HUES64 (cell line): ENCODE measurements at regions not wholly inside any gene's neighbourhood (a gene's known extent, or its start where the extent isn't known, plus 50 kb on each side); places are given as distances from the start of the nearest gene placed in this dataset.

Source experiments
- H3K27ac ChIP-seq: 2 replicates; pipeline ENCODE4 v1.7.0; 2013; ENCODE audit warnings: low read depth, low read length, inconsistent platforms
- H3K27me3 ChIP-seq: 2 replicates; pipeline ENCODE4 v1.6.1; 2013; ENCODE audit warnings: mild to moderate bottlenecking, low read length; ENCODE audit not compliant: insufficient read depth
- H3K36me3 ChIP-seq: 2 replicates; pipeline ENCODE4 v1.6.1; 2013; ENCODE audit warnings: mild to moderate bottlenecking, low read length; ENCODE audit not compliant: insufficient read depth
- H3K4me1 ChIP-seq: 2 replicates; pipeline ENCODE4 v1.6.1; 2013; ENCODE audit warnings: mild to moderate bottlenecking, low read length, moderate library complexity; ENCODE audit not compliant: insufficient read depth
- H3K4me3 ChIP-seq: 2 replicates; pipeline ENCODE4 v1.5.1; 2013; ENCODE audit warnings: mild to moderate bottlenecking, low read length, moderate library complexity
- H3K9ac ChIP-seq: 2 replicates; pipeline ENCODE4 v1.6.1; 2013; ENCODE audit warnings: mild to moderate bottlenecking, low read depth, low read length
- H3K9me3 ChIP-seq: 2 replicates; pipeline ENCODE4 v1.6.1; 2013; ENCODE audit warnings: low read depth, low read length; ENCODE audit not compliant: insufficient read depth
- WGBS: fragments of 150-250, 120-280 bp; methylation state at CpG from one replicate; pipeline ENCODE4 v1.1.7; 2013; ENCODE audit warnings: missing lambda C conversion rate; 5-methylcytosine and 5-hydroxymethylcytosine counted together

DNA sequence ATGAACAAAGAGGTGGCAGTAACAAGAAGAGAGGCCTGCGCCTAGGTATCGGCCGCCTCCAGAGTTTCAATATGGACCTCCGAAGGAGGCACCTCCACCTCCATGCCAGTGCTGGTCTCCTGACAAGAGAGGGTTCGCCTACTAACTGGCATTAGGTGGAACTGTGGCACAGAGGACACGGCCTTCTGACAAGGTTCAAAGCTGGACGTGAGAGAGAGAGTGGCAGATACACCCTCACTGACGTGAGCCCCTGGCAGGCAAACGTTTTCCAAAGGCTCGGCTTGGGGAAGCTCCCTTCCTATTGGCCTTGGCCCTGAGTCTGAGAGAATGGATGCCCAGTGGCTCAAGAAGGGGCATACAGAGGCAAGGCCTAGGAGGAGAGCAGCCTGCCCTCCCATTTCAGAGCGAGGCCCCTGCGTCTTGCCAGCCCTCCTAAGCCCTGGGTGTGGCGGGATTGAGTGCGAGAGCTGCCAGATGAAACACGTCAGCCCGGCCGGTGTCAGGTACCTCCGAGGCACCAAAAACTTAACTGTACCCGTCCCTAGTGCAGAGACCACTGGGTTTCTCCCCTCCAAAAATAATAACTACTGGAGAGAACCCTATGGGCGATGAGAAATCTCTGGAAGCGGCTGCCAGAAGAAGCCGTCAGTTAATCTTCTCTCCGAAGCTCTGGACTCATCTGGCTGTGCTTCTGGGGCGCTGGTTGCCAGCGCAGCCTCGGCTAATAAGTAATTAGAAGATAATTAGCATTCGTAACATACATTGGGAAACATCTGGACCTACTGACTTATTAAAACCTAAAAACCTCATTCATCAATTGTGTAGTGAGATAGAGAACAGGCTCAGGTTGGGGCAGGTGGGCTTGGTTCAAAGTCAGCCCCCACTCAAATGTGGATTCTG lies 283.6 kb downstream of the NPHP4 start:
- 93% methylated on average over 27 of the region's 27 CpGs for WGBS
- H3K27me3 ChIP-seq = no peaks in the 10 kb centered on the region
- no peaks in the 10 kb centered on the region for H3K36me3 ChIP-seq
- H3K4me1 ChIP-seq = no peaks in the 10 kb centered on the region
- no peaks in the 10 kb centered on the region for H3K9me3 ChIP-seq
- no peak overlapping the region for H3K9ac ChIP-seq
- H3K4me3 ChIP-seq = no peak overlapping the region
- H3K27ac ChIP-seq = no peak overlapping the region

DNA sequence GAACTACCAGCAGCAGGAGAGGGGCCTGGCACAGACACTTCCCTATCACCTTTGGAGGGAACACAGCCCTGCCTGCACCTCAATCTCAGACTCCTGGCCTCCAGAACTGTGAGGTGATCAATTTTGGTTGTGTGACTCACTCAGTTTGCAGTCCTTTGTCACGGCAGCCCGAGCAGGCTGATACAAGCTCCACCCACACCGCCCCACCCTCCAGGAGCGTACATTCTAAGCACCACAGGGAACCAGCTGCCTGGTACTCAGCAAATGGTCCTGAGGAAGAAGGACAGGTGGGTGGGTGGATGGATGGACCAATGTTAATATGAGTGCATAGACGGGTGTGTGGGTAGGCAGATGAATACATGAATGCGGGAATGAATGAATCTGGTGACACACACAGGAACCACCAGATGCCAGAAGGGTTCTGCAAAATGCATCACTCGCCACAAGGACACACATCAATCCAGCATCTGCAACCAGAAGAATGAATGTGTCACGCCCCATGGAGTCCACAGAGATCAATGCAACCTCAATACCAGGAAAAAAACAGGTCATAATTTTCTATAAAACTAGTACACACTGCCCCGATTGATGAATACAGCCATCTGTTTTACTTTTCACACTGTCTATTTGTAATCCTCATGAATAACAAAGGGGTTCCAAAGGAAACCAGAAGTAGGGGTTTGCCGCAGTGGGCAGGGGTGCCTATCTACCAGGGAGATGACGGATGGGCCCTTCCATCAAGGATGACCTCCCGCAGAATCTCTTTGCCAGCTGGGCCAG lies 284.5 kb downstream of the NPHP4 start:
- Histone ChIP-seq H3K4me3 (no peak overlapping the region), H3K9ac (no peak overlapping the region), H3K9me3 (no peaks in the 10 kb centered on the region), H3K27ac (no peak overlapping the region), H3K4me1 (no peaks in the 10 kb centered on the region), H3K27me3 (no peaks in the 10 kb centered on the region), H3K36me3 (no peaks in the 10 kb centered on the region)
- 78% methylated on average over 12 of the region's 12 CpGs for WGBS

DNA sequence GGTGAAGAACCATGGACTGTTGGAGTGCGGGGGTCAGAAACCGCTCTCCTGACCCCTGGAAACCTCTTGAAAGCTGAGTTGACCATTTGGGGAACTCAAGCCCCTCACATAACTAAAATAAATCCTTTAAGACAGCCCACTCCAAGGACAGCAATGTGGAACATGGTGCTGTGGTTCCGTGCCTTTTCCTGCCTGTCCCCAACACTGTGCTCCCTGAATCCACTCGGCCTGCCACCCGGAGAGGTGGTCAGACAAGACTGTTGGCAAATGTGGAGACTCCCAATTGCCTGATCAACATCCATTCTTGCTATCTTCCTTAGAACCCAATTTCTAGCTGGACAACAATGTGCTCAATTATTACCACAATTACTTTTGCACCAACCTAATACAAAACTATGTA lies 286.0 kb downstream of the NPHP4 start:
- Histone ChIP-seq H3K27me3 (no peaks in the 10 kb centered on the region), H3K9ac (no peak overlapping the region)
- WGBS = 91% methylated on average over 5 of the region's 5 CpGs

DNA sequence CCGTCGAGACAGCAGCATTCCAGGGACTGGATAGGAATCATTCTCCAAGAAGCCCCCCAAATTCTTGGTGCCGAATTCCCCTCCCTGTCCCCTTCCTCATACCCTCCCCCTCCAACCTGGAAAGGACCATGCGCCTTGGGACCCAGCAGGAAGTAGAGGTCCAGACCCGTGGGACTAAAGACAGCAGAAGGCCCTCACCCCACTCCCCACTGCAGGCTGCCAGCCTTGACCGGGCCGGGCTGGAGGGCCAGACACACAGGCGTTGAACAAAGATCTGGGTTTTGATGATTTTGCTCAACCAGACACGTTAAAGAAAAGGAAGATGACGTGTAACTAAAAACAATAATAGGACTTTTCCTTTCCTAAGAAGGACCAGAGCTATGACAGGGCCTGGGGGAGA lies 286.5 kb downstream of the NPHP4 start:
- no peak overlapping the region for H3K4me3 ChIP-seq
- no peak overlapping the region for H3K9ac ChIP-seq
- H3K9me3 ChIP-seq = no peaks in the 10 kb centered on the region
- WGBS = 91% methylated on average over 10 of the region's 10 CpGs
- H3K27me3 ChIP-seq = no peaks in the 10 kb centered on the region
- H3K36me3 ChIP-seq = no peaks in the 10 kb centered on the region
- H3K4me1 ChIP-seq = no peaks in the 10 kb centered on the region
- H3K27ac ChIP-seq = no peak overlapping the region

More for the DNA sequence above, 286.0 kb downstream of the NPHP4 start:
- Histone ChIP-seq H3K27ac (no peak overlapping the region), H3K4me1 (no peaks in the 10 kb centered on the region), H3K4me3 (no peak overlapping the region), H3K9me3 (no peaks in the 10 kb centered on the region), H3K36me3 (no peaks in the 10 kb centered on the region)

DNA sequence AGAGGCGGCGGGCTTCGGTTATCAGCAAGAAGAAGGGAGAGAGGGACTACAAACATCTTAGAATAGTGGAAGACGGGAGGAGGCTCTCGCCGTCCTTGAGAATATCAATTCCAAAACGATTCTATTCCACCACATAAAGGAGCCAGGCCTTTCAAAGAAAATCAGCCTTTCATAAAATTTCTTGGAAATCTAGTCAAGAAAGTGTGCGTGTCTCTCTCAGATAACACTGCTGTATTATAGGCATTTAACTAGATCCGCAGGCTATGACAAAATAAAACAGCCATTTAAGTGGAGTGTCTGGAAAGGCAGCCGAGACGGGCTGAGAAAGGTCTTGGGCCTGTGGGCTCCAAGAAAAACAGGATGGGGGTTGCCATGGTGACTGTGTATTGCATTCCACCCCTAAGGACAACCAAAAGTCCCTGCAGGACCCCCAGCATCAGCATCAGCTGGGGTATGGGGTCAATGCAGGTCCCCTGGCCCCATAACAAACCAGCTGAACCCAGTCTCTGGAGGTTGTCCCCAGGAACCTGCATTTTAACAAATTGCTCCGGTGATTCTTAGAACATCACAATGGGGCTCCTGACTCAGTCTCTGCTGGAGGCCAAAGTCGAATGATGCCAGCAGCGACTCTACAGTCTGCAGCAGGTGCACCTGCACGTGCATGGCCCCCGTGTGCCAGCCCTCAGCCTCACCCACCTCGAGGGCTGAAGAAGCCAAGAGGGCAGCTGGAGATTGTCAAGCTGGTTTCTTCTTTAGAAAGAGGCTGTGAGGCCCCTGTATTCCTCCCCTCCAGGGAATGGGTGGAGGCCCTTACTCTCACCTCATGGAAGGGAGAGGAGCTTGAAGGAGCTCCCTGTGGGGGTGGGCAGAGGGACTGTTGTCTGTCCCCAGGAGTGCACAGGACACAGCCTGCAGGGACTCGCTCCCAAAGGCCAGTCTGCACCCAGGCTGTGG lies 287.4 kb downstream of the NPHP4 start:
- Histone ChIP-seq H3K27ac (no peak overlapping the region), H3K4me1 (no peaks in the 10 kb centered on the region), H3K36me3 (no peaks in the 10 kb centered on the region), H3K9me3 (no peaks in the 10 kb centered on the region), H3K4me3 (no peak overlapping the region), H3K27me3 (no peaks in the 10 kb centered on the region), H3K9ac (no peak overlapping the region)
- 79% methylated on average over 15 of the region's 18 CpGs for WGBS

DNA sequence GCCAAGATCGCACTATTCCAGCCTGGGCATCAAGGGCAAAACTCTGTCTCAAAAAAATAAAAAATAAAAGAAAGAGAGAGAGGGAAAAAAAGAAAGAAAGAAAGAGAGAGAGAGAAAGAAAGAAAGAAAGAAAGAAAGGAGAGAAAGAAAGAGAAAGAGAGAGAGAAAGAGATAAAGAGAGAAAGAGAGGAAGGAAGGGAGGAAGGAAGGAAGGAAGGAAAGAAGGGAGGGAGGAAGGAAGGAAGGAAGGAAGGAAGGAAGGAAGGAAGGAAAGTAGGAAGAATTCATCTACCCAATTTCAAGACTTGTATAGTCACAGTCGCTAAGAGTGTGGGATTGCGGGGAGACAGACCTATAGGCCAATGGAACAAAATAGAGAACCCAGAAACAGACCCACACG lies 290.6 kb downstream of the NPHP4 start:
- no peak overlapping the region for H3K4me3 ChIP-seq
- no peaks in the 10 kb centered on the region for H3K36me3 ChIP-seq
- no peak overlapping the region for H3K9ac ChIP-seq
- peaks cover 3% of the 10 kb centered on the region; the same call in 1 of the 2 replicates for H3K4me1 ChIP-seq
- H3K27ac ChIP-seq = no peak overlapping the region
- WGBS = 90% methylated on average over 3 of the region's 4 CpGs
- H3K27me3 ChIP-seq = no peaks in the 10 kb centered on the region
- H3K9me3 ChIP-seq = no peaks in the 10 kb centered on the region

DNA sequence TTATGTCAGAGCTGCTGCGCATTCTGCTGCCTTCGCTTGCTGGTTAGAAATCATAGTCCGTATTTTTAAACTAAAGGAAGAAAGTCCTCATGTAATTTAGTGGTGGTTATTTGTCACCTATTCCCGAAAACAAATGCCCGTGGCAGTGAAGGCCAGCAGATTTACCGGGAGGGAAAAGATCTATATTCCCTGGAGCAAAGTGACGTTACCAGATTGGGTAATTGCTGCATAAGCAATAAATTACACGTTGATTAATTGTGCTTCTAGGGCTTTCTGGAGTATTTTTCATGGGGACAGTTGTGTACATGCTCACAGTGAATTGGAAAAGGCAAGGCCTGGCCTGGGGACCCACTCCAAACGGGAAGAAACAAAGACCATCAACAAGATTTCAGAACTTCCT lies 298.7 kb downstream of the NPHP4 start:
- H3K4me3 ChIP-seq = no peak overlapping the region
- H3K27me3 ChIP-seq = no peaks in the 10 kb centered on the region
- no peaks in the 10 kb centered on the region for H3K9me3 ChIP-seq
- no peak overlapping the region for H3K27ac ChIP-seq
- H3K4me1 ChIP-seq = peaks cover 10% of the 10 kb centered on the region; the same call in 1 of the 2 replicates
- 97% methylated on average over 9 of the region's 9 CpGs for WGBS
- no peak overlapping the region for H3K9ac ChIP-seq
- no peaks in the 10 kb centered on the region for H3K36me3 ChIP-seq

DNA sequence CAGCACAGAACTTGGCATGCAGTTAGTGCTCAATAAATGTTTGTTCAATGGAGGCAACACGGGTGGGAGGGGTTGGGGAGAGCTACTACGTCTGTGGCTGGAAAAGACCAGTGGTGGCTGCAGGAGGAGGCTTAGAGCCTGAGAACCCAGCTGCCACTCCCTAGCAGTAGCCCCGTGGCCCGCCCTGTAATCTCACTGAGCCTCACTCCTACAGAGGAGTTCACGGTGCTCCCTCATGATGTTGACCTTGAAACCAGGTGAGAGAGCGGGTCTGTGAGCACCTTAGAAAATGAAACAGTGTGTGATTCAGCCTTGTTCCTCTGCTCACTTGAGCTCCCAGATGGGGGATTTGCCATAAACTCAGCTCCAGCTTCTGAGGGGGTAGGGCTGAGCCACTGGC lies 299.6 kb downstream of the NPHP4 start:
- H3K27me3 ChIP-seq = no peaks in the 10 kb centered on the region
- no peak overlapping the region for H3K27ac ChIP-seq
- no peak overlapping the region for H3K9ac ChIP-seq
- no peaks in the 10 kb centered on the region for H3K9me3 ChIP-seq
- 82% methylated on average over 6 of the region's 6 CpGs for WGBS
- no peak overlapping the region for H3K4me3 ChIP-seq
- H3K4me1 ChIP-seq = peaks cover 10% of the 10 kb centered on the region; the same call in 1 of the 2 replicates
- H3K36me3 ChIP-seq = no peaks in the 10 kb centered on the region

DNA sequence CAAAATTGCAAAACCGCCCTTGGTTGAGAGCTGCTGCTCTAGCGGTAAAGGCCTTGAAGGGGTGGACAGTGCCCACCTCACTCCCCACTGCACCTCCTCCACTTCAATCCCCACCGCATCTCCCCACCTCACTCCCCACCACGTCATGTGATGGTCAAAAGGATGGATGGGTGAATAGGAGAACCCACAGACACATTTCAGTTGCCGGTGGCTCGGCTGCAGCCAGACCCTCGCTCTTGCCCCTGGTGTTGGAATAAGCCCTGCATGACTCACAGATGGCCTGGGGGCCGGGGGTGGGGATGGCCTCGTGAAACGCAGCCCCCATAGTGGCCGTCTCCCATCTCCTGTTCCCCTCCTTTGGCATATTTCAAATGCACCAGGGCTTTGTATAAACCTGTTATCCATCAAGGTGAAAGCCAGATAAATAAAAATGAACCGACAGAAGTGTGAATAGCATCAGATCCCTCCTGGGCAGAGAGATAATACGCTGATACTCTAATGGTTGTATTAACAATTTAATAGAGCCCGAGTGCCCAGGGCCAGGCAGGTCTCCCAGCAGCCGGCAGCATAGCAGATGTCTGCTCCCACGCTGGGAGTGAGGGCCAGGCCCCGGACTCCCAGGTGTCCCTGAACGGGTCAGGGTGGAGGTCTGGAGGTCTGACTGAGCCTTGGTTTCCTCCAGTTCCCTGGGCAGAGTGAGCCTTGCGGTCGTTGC lies 300.3 kb downstream of the NPHP4 start:
- no peaks in the 10 kb centered on the region for H3K27me3 ChIP-seq

DNA sequence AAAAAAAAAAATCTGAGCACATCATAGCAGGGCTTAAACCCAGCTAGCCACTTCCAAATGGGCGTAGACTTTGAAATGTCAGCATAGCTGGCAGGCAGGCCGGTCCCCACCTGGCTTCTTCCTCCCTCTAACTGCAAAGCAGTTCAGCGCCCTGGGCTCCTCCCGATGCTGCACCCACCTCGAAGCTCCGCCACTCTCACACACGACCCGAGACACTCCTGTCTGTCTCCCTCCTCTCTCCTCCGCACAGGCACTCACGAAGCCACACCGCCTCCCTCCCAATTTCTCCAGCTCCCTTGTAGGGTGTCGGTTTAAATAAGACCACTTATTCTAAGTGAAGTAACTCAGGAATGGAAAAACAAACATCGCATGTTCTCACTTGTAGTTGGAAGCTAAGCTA lies 301.3 kb downstream of the NPHP4 start:
- H3K4me3 ChIP-seq = no peak overlapping the region
- no peak overlapping the region for H3K9ac ChIP-seq
- no peaks in the 10 kb centered on the region for H3K36me3 ChIP-seq
- no peaks in the 10 kb centered on the region for H3K27me3 ChIP-seq
- H3K4me1 ChIP-seq = peaks cover 10% of the 10 kb centered on the region; the same call in 1 of the 2 replicates
- H3K27ac ChIP-seq = no peak overlapping the region
- no peaks in the 10 kb centered on the region; the same call in 1 of the 2 replicates for H3K9me3 ChIP-seq
- 79% methylated on average over 13 of the region's 13 CpGs for WGBS

More for the DNA sequence above, 300.3 kb downstream of the NPHP4 start:
- Histone ChIP-seq H3K4me3 (no peak overlapping the region), H3K9ac (no peak overlapping the region), H3K9me3 (no peaks in the 10 kb centered on the region), H3K4me1 (peaks cover 10% of the 10 kb centered on the region; the same call in 1 of the 2 replicates), H3K27ac (no peak overlapping the region), H3K36me3 (no peaks in the 10 kb centered on the region)
- WGBS = 65% methylated on average over 19 of the region's 20 CpGs
